Caco-2 (cell line): ENCODE measurements at regions not wholly inside any gene's neighbourhood (a gene's known extent, or its start where the extent isn't known, plus 50 kb on each side); places are given as distances from the start of the nearest gene placed in this dataset.

Experiments used
- BruUV-seq: library from RNA; stranded (reverse); fragments of 400-500 nt; replicated peaks from 2 replicates; lab custom pipeline; 2021; lab: Mats Ljungman, UMichigan
- CTCF ChIA-PET: fragments of 300-600 bp; sonication (Branson Sonifier 250); formaldehyde crosslinking; loops from one replicate; lab custom pipeline; 2022; ENCODE audit warnings: antibody characterized with exemption; lab: Charles Lee
- POLR2A ChIA-PET: fragments of 300-600 bp; sonication (Branson Sonifier 250); formaldehyde crosslinking; loops from one replicate; lab custom pipeline; 2022; ENCODE audit warnings: antibody characterized with exemption; lab: Charles Lee
- DNase-seq, 2 experiments: peaks; one replicate each; pipeline versions ENCODE4 v3.0.0 to v3.0.0-alpha.2; 2020 to 2022
- H3K27me3 ChIP-seq: replicated peaks from 2 replicates; pipeline ENCODE4 v1.6.0; 2011; ENCODE audit warnings: low read length; ENCODE audit not compliant: control insufficient read depth, insufficient read depth
- H3K36me3 ChIP-seq: 2 replicates; pipeline ENCODE4 v1.5.1; 2011; ENCODE audit warnings: low read length; ENCODE audit not compliant: control insufficient read depth, insufficient read depth
- H3K4me1 ChIP-seq: fragments of 250-450 bp; sonication (Bioruptor Pico); 2 replicates; pipeline ENCODE4 v1.5.1; 2020; ENCODE audit warnings: mild to moderate bottlenecking
- H3K4me3 ChIP-seq: 2 replicates; pipeline ENCODE4 v1.5.1; 2011; ENCODE audit warnings: low read depth, mild to moderate bottlenecking, control low read depth, low read length
- H3K9me3 ChIP-seq: fragments of 250-450 bp; sonication (Bioruptor Pico); 2 replicates; pipeline ENCODE4 v1.5.1; 2020; ENCODE audit warnings: mild to moderate bottlenecking, moderate library complexity
- H3K27ac Mint-ChIP-seq: one replicate; pipeline ENCODE4 v1.8.0; 2022; ENCODE audit warnings: mixed read lengths; ENCODE audit not compliant: unreplicated experiment
- H3K27me3 Mint-ChIP-seq: one replicate; pipeline ENCODE4 v1.8.0; 2022; ENCODE audit warnings: mixed read lengths; ENCODE audit not compliant: insufficient read depth, unreplicated experiment
- H3K36me3 Mint-ChIP-seq: one replicate; pipeline ENCODE4 v1.8.0; 2022; ENCODE audit warnings: mild to moderate bottlenecking, mixed read lengths; ENCODE audit not compliant: insufficient read depth, unreplicated experiment
- H3K4me1 Mint-ChIP-seq: one replicate; pipeline ENCODE4 v1.8.0; 2022; ENCODE audit warnings: low read depth, mixed read lengths; ENCODE audit not compliant: unreplicated experiment
- H3K4me3 Mint-ChIP-seq: one replicate; pipeline ENCODE4 v1.8.0; 2022; ENCODE audit warnings: mild to moderate bottlenecking, moderate library complexity, mixed read lengths; ENCODE audit not compliant: unreplicated experiment
- H3K9me3 Mint-ChIP-seq: one replicate; pipeline ENCODE4 v1.8.0; 2022; ENCODE audit warnings: mixed read lengths; ENCODE audit not compliant: unreplicated experiment
- intact Hi-C: fragments of 100-400 bp; cut with micrococcal nuclease; formaldehyde crosslinking; loops from one replicate; pipeline ENCODE4 v1.10.0; 2022; ENCODE audit not compliant: unreplicated experiment
- TF ChIP-seq, protein P1 (sequence below), 2 experiments: fragments of 200-600 bp in 1 of 2; IDR thresholded peaks; 1 replicate in 1 of 2; 2 replicates in 1 of 2; pipeline versions ENCODE4 v1.5.1 to v1.8.0; 2011 to 2022; ENCODE audit warnings: antibody characterized with exemption in 1 of 2, control low read depth in 1 of 2, inconsistent platforms in 1 of 2, low read depth in 1 of 2, low read length in 1 of 2, mild to moderate bottlenecking in 1 of 2, moderate library complexity in 1 of 2; ENCODE audit not compliant: insufficient read depth in 1 of 2, severe bottlenecking in 1 of 2, unreplicated experiment in 1 of 2

DNA sequence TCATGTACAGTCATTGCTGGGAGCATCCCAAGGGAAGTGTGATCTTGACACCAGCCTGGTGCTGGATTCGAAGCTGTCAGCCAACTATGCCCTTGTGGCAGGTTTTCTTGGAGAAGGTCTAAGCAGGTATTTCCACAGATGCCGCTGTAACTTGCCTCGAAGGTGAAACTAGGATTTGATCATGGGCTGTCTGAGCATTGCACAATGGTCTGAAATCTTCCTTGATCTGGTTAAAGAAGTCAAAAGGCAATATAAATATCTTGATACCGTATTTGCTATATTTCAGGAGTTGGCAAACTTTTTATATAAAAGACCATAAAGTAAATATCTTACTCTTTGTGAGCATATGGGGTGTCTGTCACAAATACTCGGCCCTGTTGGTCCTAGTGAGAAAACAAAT is 206.8 kb downstream of the LYPLAL1 start:
- Mint-ChIP-seq H3K36me3 (no peaks in the 10 kb centered on the region), H3K4me3 (no peak overlapping the region), H3K9me3 (peaks cover 30% of the 10 kb centered on the region), H3K27me3 (no peaks in the 10 kb centered on the region), H3K27ac (peak overlapping the region; percentile 24), H3K4me1 (no peaks in the 10 kb centered on the region)
- ChIA-PET CTCF (no interaction called here), POLR2A (no interaction called here)
- Histone ChIP-seq H3K9me3 (no peaks in the 10 kb centered on the region; the same call in 1 of the 2 replicates), H3K4me1 (peaks cover 12% of the 10 kb centered on the region), H3K36me3 (no peaks in the 10 kb centered on the region), H3K27me3 (no peaks in the 10 kb centered on the region), H3K4me3 (no peak overlapping the region)
- BruUV-seq = no TSS peak
- TF ChIP-seq, protein P1, sequence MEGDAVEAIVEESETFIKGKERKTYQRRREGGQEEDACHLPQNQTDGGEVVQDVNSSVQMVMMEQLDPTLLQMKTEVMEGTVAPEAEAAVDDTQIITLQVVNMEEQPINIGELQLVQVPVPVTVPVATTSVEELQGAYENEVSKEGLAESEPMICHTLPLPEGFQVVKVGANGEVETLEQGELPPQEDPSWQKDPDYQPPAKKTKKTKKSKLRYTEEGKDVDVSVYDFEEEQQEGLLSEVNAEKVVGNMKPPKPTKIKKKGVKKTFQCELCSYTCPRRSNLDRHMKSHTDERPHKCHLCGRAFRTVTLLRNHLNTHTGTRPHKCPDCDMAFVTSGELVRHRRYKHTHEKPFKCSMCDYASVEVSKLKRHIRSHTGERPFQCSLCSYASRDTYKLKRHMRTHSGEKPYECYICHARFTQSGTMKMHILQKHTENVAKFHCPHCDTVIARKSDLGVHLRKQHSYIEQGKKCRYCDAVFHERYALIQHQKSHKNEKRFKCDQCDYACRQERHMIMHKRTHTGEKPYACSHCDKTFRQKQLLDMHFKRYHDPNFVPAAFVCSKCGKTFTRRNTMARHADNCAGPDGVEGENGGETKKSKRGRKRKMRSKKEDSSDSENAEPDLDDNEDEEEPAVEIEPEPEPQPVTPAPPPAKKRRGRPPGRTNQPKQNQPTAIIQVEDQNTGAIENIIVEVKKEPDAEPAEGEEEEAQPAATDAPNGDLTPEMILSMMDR (IDR thresholded peaks at IDR 0.05; ENCODE audit: insufficient read depth in 1 of 2, low read depth in 1 of 2, low read length in 1 of 2, severe bottlenecking in 1 of 2, unreplicated experiment in 1 of 2) = no peak
- intact Hi-C loops = loop anchor here (5.0 to 10.0 kb wide), 3 partner anchors 68 to 1046 kb away; partner anchors contain the start of gene LYPLAL1
- DNase-seq = no peak

- H3K4me3 ChIP-seq = no peak overlapping the region
- BruUV-seq = no TSS peak
- Mint-ChIP-seq H3K9me3 (peaks cover 30% of the 10 kb centered on the region), H3K36me3 (no peaks in the 10 kb centered on the region), H3K27ac (no peak overlapping the region), H3K4me1 (no peaks in the 10 kb centered on the region), H3K27me3 (no peaks in the 10 kb centered on the region), H3K4me3 (no peak overlapping the region)
- CTCF ChIA-PET = no interaction called here
- H3K4me1 ChIP-seq = peaks cover 12% of the 10 kb centered on the region
- no peaks in the 10 kb centered on the region for H3K27me3 ChIP-seq
- H3K36me3 ChIP-seq = no peaks in the 10 kb centered on the region
- TF ChIP-seq, protein P1 (IDR thresholded peaks at IDR 0.05; ENCODE audit: insufficient read depth in 1 of 2, low read depth in 1 of 2, low read length in 1 of 2, severe bottlenecking in 1 of 2, unreplicated experiment in 1 of 2) = no peak
- POLR2A ChIA-PET = no interaction called here
- no peak for DNase-seq
- H3K9me3 ChIP-seq = no peaks in the 10 kb centered on the region; the same call in 1 of the 2 replicates
- intact Hi-C loops = loop anchor here (5.0 to 10.0 kb wide), 3 partner anchors 67 to 1045 kb away; partner anchors contain the start of gene LYPLAL1
Measured at GRCh38 chr1:219379691-219380090, 206.0 kb downstream of the LYPLAL1 start.

GRCh38 chr1:219374636-219375035 is 201.0 kb downstream of the LYPLAL1 start:
- no peak overlapping the region for H3K4me3 Mint-ChIP-seq
- no TSS peak for BruUV-seq
- H3K27me3 ChIP-seq = no peaks in the 10 kb centered on the region
- no peaks in the 10 kb centered on the region for H3K4me1 ChIP-seq
- H3K4me3 ChIP-seq = no peak overlapping the region
- H3K9me3 Mint-ChIP-seq = peaks cover 10% of the 10 kb centered on the region
- H3K27ac Mint-ChIP-seq = no peak overlapping the region
- no peaks in the 10 kb centered on the region for H3K27me3 Mint-ChIP-seq
- H3K36me3 Mint-ChIP-seq = no peaks in the 10 kb centered on the region
- TF ChIP-seq, protein P1 (IDR thresholded peaks at IDR 0.05; ENCODE audit: insufficient read depth in 1 of 2, low read depth in 1 of 2, low read length in 1 of 2, severe bottlenecking in 1 of 2, unreplicated experiment in 1 of 2) = no peak
- H3K36me3 ChIP-seq = no peaks in the 10 kb centered on the region
- no peak for DNase-seq
- intact Hi-C loops = no loop called here
- POLR2A ChIA-PET = no interaction called here
- H3K9me3 ChIP-seq = no peaks in the 10 kb centered on the region
- CTCF ChIA-PET = no interaction called here
- H3K4me1 Mint-ChIP-seq = no peaks in the 10 kb centered on the region
